Peyer's patch (tissue), 4 donors: ENCODE measurements at regions not wholly inside any gene's neighbourhood (a gene's known extent, or its start where the extent isn't known, plus 50 kb on each side); places are given as distances from the start of the nearest gene placed in this dataset.

ENCODE experiments used
- DNase-seq, 3 donors: peaks; one replicate each; pipeline ENCODE4 v3.0.0-alpha.2; 2017 to 2019
- H3K27ac ChIP-seq, 4 donors: fragments of 200-600 bp; sonication (generic); one replicate each; pipeline ENCODE4 v1.5.1; 2016 to 2019
- H3K27me3 ChIP-seq, 2 donors: fragments of 200-600 bp; sonication (generic); one replicate each; pipeline ENCODE4 v1.5.1; 2019
- H3K36me3 ChIP-seq, 3 donors: fragments of 200-600 bp; sonication (generic); one replicate each; pipeline ENCODE4 v1.5.1; 2016 to 2019
- H3K4me1 ChIP-seq, 4 donors: fragments of 200-600 bp; sonication (generic); one replicate each; pipeline ENCODE4 v1.5.1; 2016 to 2019
- H3K4me3 ChIP-seq, 4 donors: fragments of 200-600 bp; sonication (generic); 1 replicate in 3 of 4; 2 replicates in 1 of 4; pipeline ENCODE4 v1.5.1; 2016 to 2019; ENCODE audit warnings: mild to moderate bottlenecking in 1 of 4
- H3K9me3 ChIP-seq, 4 donors: fragments of 200-600 bp; sonication (generic); one replicate each; pipeline ENCODE4 v1.5.1; 2016 to 2019; ENCODE audit warnings: mild to moderate bottlenecking in 1 of 4
- CTCF ChIP-seq, 6 experiments: fragments of 450-650 bp in 4 of 6; fragments of 200-600 bp in 2 of 6; sonication (generic) in 1 of 6; IDR thresholded peaks; one replicate each; pipeline ENCODE4 v1.5.1; 2017 to 2019; ENCODE audit warnings: antibody characterized with exemption in 6 of 6, mild to moderate bottlenecking in 3 of 6, moderate library complexity in 1 of 6
- POLR2A ChIP-seq, 2 donors: fragments of 450-650 bp; IDR thresholded peaks; one replicate each; pipeline ENCODE4 v1.5.1; 2017; ENCODE audit warnings: antibody characterized with exemption in 2 of 2, mild to moderate bottlenecking in 2 of 2, moderate library complexity in 2 of 2

- TF ChIP-seq CTCF (IDR thresholded peaks at IDR 0.05) (no peak), POLR2A (IDR thresholded peaks at IDR 0.05) (no peak)
- Histone ChIP-seq H3K27me3 (no peaks in the 10 kb centered on the region), H3K9me3 (no peaks in the 10 kb centered on the region), H3K4me1 (no peaks in the 10 kb centered on the region), H3K27ac (no peak overlapping the region), H3K4me3 (no peak overlapping the region), H3K36me3 (no peaks in the 10 kb centered on the region)
- no peak for DNase-seq
Measured at GRCh38 chr12:105899589-105899988, 239.2 kb downstream of the NUAK1 start.

DNA sequence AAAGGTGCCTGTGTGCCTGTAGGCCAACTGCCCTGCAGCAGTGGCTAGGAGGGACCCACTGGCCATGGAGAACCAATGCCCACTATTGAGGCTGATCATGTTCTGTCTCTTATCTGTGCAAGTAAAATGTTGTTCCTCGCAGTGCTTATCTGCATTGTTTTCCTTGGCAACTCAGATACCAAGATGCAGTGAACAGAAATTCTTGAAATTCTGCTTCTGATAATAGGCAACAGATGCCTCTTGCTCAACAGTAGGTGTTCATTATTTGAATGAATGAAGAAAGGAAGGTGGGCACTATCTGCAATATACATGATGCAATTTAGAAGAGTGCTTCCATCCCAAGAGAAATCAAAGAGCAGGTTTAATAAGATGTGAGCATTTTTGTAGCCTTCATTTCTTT is 232.2 kb downstream of the NUAK1 start:
- no peak overlapping the region for H3K4me3 ChIP-seq
- H3K36me3 ChIP-seq, result no peaks in the 10 kb centered on the region
- TF ChIP-seq POLR2A (IDR thresholded peaks at IDR 0.05) (no peak), CTCF (IDR thresholded peaks at IDR 0.05) (no peak)
- no peaks in the 10 kb centered on the region for H3K27me3 ChIP-seq
- DNase-seq, result no peak
- no peaks in the 10 kb centered on the region for H3K9me3 ChIP-seq
- H3K27ac ChIP-seq, result no peak overlapping the region
- H3K4me1 ChIP-seq, result no peaks in the 10 kb centered on the region

GRCh38 chr12:105907982-105908381 is 230.8 kb downstream of the NUAK1 start:
- Histone ChIP-seq H3K27ac (no peak overlapping the region), H3K9me3 (no peaks in the 10 kb centered on the region), H3K27me3 (no peaks in the 10 kb centered on the region), H3K4me3 (no peak overlapping the region), H3K4me1 (no peaks in the 10 kb centered on the region), H3K36me3 (no peaks in the 10 kb centered on the region)
- no peak for DNase-seq
- no peak for TF ChIP-seq CTCF (IDR thresholded peaks at IDR 0.05)
- TF ChIP-seq POLR2A (IDR thresholded peaks at IDR 0.05), result no peak

DNA sequence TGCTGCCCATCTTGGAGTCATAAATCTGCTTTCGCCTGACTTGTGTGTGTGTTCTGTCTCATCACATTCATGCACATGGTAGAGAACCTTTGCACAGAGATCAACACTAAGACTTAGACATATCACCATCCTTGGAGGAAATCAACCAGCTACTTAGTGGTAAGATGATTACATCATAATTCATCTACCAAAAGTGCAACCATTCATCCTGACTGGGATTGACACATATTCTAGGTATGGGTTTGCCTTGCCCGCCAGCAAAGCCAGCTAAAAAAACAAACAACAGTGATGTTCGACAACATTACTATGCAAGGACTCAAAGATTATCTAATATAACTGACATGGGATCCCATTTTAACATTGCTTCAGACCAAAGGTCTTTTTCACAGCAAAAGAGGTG is 228.7 kb downstream of the NUAK1 start:
- no peaks in the 10 kb centered on the region for H3K27me3 ChIP-seq
- TF ChIP-seq CTCF (IDR thresholded peaks at IDR 0.05) (no peak), POLR2A (IDR thresholded peaks at IDR 0.05) (no peak)

GRCh38 chr12:105911966-105912365 is 226.8 kb downstream of the NUAK1 start:
- TF ChIP-seq POLR2A (IDR thresholded peaks at IDR 0.05) (no peak), CTCF (IDR thresholded peaks at IDR 0.05) (no peak)
- no peak overlapping the region for H3K4me3 ChIP-seq

More for the DNA sequence above, 228.7 kb downstream of the NUAK1 start:
- Histone ChIP-seq H3K4me3 (no peak overlapping the region), H3K4me1 (no peaks in the 10 kb centered on the region), H3K36me3 (no peaks in the 10 kb centered on the region), H3K9me3 (no peaks in the 10 kb centered on the region), H3K27ac (no peak overlapping the region)
- no peak for DNase-seq

More at GRCh38 chr12:105911966-105912365, 226.8 kb downstream of the NUAK1 start:
- no peaks in the 10 kb centered on the region for H3K27me3 ChIP-seq
- no peak overlapping the region for H3K27ac ChIP-seq
- no peaks in the 10 kb centered on the region for H3K4me1 ChIP-seq
- no peak for DNase-seq
- H3K36me3 ChIP-seq, result no peaks in the 10 kb centered on the region
- no peaks in the 10 kb centered on the region for H3K9me3 ChIP-seq
